ENCODE measurements at regions not wholly inside any gene's neighbourhood (a gene's known extent, or its start where the extent isn't known, plus 50 kb on each side); places are given as distances from the start of the nearest gene placed in this dataset.

DNA sequence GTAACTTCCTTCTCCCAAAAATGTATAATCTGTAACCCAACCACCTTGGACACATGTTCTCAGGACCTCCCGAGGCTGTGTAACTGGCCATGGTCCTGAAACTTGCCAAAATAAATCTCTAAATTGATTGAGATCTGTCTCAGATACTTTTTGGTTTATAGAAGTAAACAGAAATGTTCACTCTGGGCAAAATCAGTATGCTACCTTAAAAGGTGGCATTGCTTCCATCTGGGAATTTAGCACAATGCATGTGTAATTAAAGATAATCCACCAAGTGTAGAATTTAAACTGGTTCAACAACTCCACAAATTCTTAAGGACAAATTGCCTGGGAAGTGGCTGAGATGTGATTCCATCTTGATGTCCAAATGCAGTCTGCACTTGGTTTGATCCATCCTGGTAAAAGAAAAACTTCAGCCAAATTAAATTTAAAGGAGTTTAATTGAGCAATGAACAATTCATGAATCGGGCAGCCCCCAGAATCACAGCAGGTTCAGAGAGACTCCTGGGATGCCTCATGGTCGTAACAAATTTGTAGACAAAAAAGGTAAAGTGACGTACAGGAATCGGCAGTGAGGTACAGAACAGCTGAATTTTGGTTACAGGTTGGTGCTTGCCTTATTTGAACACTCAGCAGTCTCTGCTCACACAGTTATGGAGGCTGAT lies 102.6 kb upstream of the PFKP start:
- TF ChIP-seq, protein P1, sequence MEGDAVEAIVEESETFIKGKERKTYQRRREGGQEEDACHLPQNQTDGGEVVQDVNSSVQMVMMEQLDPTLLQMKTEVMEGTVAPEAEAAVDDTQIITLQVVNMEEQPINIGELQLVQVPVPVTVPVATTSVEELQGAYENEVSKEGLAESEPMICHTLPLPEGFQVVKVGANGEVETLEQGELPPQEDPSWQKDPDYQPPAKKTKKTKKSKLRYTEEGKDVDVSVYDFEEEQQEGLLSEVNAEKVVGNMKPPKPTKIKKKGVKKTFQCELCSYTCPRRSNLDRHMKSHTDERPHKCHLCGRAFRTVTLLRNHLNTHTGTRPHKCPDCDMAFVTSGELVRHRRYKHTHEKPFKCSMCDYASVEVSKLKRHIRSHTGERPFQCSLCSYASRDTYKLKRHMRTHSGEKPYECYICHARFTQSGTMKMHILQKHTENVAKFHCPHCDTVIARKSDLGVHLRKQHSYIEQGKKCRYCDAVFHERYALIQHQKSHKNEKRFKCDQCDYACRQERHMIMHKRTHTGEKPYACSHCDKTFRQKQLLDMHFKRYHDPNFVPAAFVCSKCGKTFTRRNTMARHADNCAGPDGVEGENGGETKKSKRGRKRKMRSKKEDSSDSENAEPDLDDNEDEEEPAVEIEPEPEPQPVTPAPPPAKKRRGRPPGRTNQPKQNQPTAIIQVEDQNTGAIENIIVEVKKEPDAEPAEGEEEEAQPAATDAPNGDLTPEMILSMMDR (IDR thresholded peaks at IDR 0.05), result no peak
- TF ChIP-seq POLR2A (IDR thresholded peaks at IDR 0.05), result no peak
